ENCODE measurements at regions not wholly inside any gene's neighbourhood (a gene's known extent, or its start where the extent isn't known, plus 50 kb on each side); places are given as distances from the start of the nearest gene placed in this dataset.

GRCh38 chr2:173458991-173459780 is 104.5 kb downstream of the CDCA7 start:
- TF ChIP-seq POLR2AphosphoS5 (IDR thresholded peaks at IDR 0.05) (no peak), EP300 (IDR thresholded peaks at IDR 0.05; ENCODE audit: low read depth) (no peak), POLR2A (IDR thresholded peaks at IDR 0.05) (no peak), CTCF (IDR thresholded peaks at IDR 0.05) (no peak)
- H3K4me3 ChIP-seq: no peak overlapping the region
- in situ Hi-C loops (cut with MboI; ENCODE audit: low pct_ligation_motif_present in 1 of 4, low pct_unique_long_range_greater_than_20kb in 1 of 4, low sequenced_read_pairs in 3 of 4) (no loop called here), intact Hi-C loops (cut with DNase I; ENCODE audit: low total_unique reads) (no loop called here)
- H3K4me1 ChIP-seq: peaks cover 0 to 12% (median 3%) of the 10 kb centered on the region in 4 donors
- no peaks in the 10 kb centered on the region for H3K27me3 ChIP-seq
- no peaks in the 10 kb centered on the region for H3K9me3 ChIP-seq
- H3K27ac ChIP-seq: no peak overlapping the region
- 63 to 80% methylated on average over 2 to 8 of the region's 8 CpGs for WGBS, 2 donors (ENCODE audit: low coverage in 1 of 2)
- H3K36me3 ChIP-seq: no peaks in the 10 kb centered on the region
- no peak for DNase-seq

GRCh38 chr2:173462892-173463840 is 108.5 kb downstream of the CDCA7 start:
- in situ Hi-C loops (cut with MboI; ENCODE audit: low pct_ligation_motif_present in 1 of 4, low pct_unique_long_range_greater_than_20kb in 1 of 4, low sequenced_read_pairs in 3 of 4) (no loop called here), intact Hi-C loops (cut with DNase I; ENCODE audit: low total_unique reads) (no loop called here)
- peak; percentile 60 for DNase-seq
- H3K27me3 ChIP-seq: no peaks in the 10 kb centered on the region
- H3K4me1 ChIP-seq: peaks cover 0 to 12% (median 3%) of the 10 kb centered on the region in 4 donors
- no peaks in the 10 kb centered on the region for H3K9me3 ChIP-seq
- H3K27ac ChIP-seq: no peak overlapping the region
- 39 to 40% methylated on average over 5 to 14 of the region's 14 CpGs for WGBS, 2 donors (ENCODE audit: low coverage in 1 of 2)
- TF ChIP-seq EP300 (IDR thresholded peaks at IDR 0.05; ENCODE audit: low read depth) (no peak), POLR2A (IDR thresholded peaks at IDR 0.05) (no peak), CTCF (IDR thresholded peaks at IDR 0.05) (no peak), POLR2AphosphoS5 (IDR thresholded peaks at IDR 0.05) (no peak)
- no peaks in the 10 kb centered on the region for H3K36me3 ChIP-seq
- no peak overlapping the region for H3K4me3 ChIP-seq

GRCh38 chr2:173463846-173464245 is 109.2 kb downstream of the CDCA7 start:
- H3K4me1 ChIP-seq: peaks cover 0 to 12% (median 3%) of the 10 kb centered on the region in 4 donors
- no peak for TF ChIP-seq EP300 (IDR thresholded peaks at IDR 0.05; ENCODE audit: low read depth)
- TF ChIP-seq CTCF (IDR thresholded peaks at IDR 0.05): no peak
- TF ChIP-seq POLR2AphosphoS5 (IDR thresholded peaks at IDR 0.05): no peak
- no peak for TF ChIP-seq POLR2A (IDR thresholded peaks at IDR 0.05)
- H3K36me3 ChIP-seq: no peaks in the 10 kb centered on the region
- WGBS, 2 donors (ENCODE audit: low coverage in 1 of 2): 76 to 80% methylated on average over 5 to 6 of the region's 6 CpGs
- no peak overlapping the region for H3K4me3 ChIP-seq
- H3K27ac ChIP-seq: no peak overlapping the region
- no peaks in the 10 kb centered on the region for H3K9me3 ChIP-seq
- intact Hi-C loops (cut with DNase I; ENCODE audit: low total_unique reads): no loop called here
- no peaks in the 10 kb centered on the region for H3K27me3 ChIP-seq
- in situ Hi-C loops (cut with MboI; ENCODE audit: low pct_ligation_motif_present in 1 of 4, low pct_unique_long_range_greater_than_20kb in 1 of 4, low sequenced_read_pairs in 3 of 4): no loop called here
- no peak for DNase-seq

GRCh38 chr2:173467751-173468150 is 113.1 kb downstream of the CDCA7 start:
- Histone ChIP-seq H3K4me1 (peaks cover 0 to 11% (median 3%) of the 10 kb centered on the region in 4 donors), H3K4me3 (no peak overlapping the region), H3K9me3 (no peaks in the 10 kb centered on the region), H3K36me3 (no peaks in the 10 kb centered on the region), H3K27me3 (no peaks in the 10 kb centered on the region), H3K27ac (no peak overlapping the region)
- intact Hi-C loops (cut with DNase I; ENCODE audit: low total_unique reads) (no loop called here), in situ Hi-C loops (cut with MboI; ENCODE audit: low pct_ligation_motif_present in 1 of 4, low pct_unique_long_range_greater_than_20kb in 1 of 4, low sequenced_read_pairs in 3 of 4) (no loop called here)
- 45 to 55% methylated on average over 1 of the region's 1 CpG for WGBS, 2 donors (ENCODE audit: low coverage in 1 of 2)
- no peak for DNase-seq
- no peak for TF ChIP-seq POLR2AphosphoS5 (IDR thresholded peaks at IDR 0.05)
- no peak for TF ChIP-seq POLR2A (IDR thresholded peaks at IDR 0.05)
- no peak for TF ChIP-seq CTCF (IDR thresholded peaks at IDR 0.05)
- no peak for TF ChIP-seq EP300 (IDR thresholded peaks at IDR 0.05; ENCODE audit: low read depth)

All from transverse colon (tissue), 4 donors.